ENCODE measurements at regions not wholly inside any gene's neighbourhood (a gene's known extent, or its start where the extent isn't known, plus 50 kb on each side); places are given as distances from the start of the nearest gene placed in this dataset.
"Not testable (repeated sequence)": the region's sequence is repeated elsewhere in the genome, so short reads cannot be mapped to it uniquely, and the experiment has no call there.

GRCh38 chr1:147103416-147104155 lies 68.7 kb downstream of the PRKAB2 start:
- H3K27me3 ChIP-seq (ENCODE audit: control insufficient read depth, insufficient read depth); H3K4me1 ChIP-seq (ENCODE audit: control insufficient read depth, insufficient read depth, low read length); H3K27ac ChIP-seq (ENCODE audit: low read length); H3K4me3 ChIP-seq (ENCODE audit: low read length); H3K9me3 ChIP-seq (ENCODE audit: control insufficient read depth, low read length); ATAC-seq; DNase-seq; intact Hi-C loops (cut with DNase I): not testable (repeated sequence)
- WGBS: 57% methylated on average over 5 of the region's 5 CpGs

- DNase-seq (no peak), ATAC-seq (no peak)
- Histone ChIP-seq H3K27me3 (ENCODE audit: control insufficient read depth, insufficient read depth) (no peaks in the 10 kb centered on the region), H3K4me1 (ENCODE audit: control insufficient read depth, insufficient read depth, low read length) (no peaks in the 10 kb centered on the region), H3K4me3 (ENCODE audit: low read length) (no peak overlapping the region), H3K9me3 (ENCODE audit: control insufficient read depth, low read length) (no peaks in the 10 kb centered on the region), H3K27ac (ENCODE audit: low read length) (no peak overlapping the region)
- WGBS: 78% methylated on average over 6 of the region's 6 CpGs
- intact Hi-C loops (cut with DNase I): no loop called here
These were observed 73.1 kb downstream of the PRKAB2 start for GRCh38 chr1:147099192-147099591.

GRCh38 chr1:147098338-147098973 lies 73.8 kb downstream of the PRKAB2 start:
- H3K27me3 ChIP-seq (ENCODE audit: control insufficient read depth, insufficient read depth); H3K4me1 ChIP-seq (ENCODE audit: control insufficient read depth, insufficient read depth, low read length): not testable (repeated sequence)
- DNase-seq: peak in 2 of 3 donors; percentile 59 to 69

GRCh38 chr1:147095691-147096090 lies 76.6 kb downstream of the PRKAB2 start:
- WGBS: 85% methylated on average over 4 of the region's 4 CpGs
- no peak for ATAC-seq
- Histone ChIP-seq H3K27ac (ENCODE audit: low read length) (no peak overlapping the region), H3K27me3 (ENCODE audit: control insufficient read depth, insufficient read depth) (no peaks in the 10 kb centered on the region), H3K4me1 (ENCODE audit: control insufficient read depth, insufficient read depth, low read length) (no peaks in the 10 kb centered on the region), H3K9me3 (ENCODE audit: control insufficient read depth, low read length) (no peaks in the 10 kb centered on the region), H3K4me3 (ENCODE audit: low read length) (no peak overlapping the region)
- no peak for DNase-seq
- intact Hi-C loops (cut with DNase I): no loop called here

More at GRCh38 chr1:147098338-147098973, 73.8 kb downstream of the PRKAB2 start:
- H3K4me3 ChIP-seq (ENCODE audit: low read length); intact Hi-C loops (cut with DNase I); H3K9me3 ChIP-seq (ENCODE audit: control insufficient read depth, low read length); ATAC-seq; H3K27ac ChIP-seq (ENCODE audit: low read length): not testable (repeated sequence)
- WGBS: 71% methylated on average over 11 of the region's 11 CpGs

GRCh38 chr1:147091801-147092200 lies 80.5 kb downstream of the PRKAB2 start:
- 95% methylated on average over 2 of the region's 2 CpGs for WGBS
- ATAC-seq (no peak), DNase-seq (no peak)
- Histone ChIP-seq H3K4me1 (ENCODE audit: control insufficient read depth, insufficient read depth, low read length) (no peaks in the 10 kb centered on the region), H3K27me3 (ENCODE audit: control insufficient read depth, insufficient read depth) (no peaks in the 10 kb centered on the region), H3K27ac (ENCODE audit: low read length) (no peak overlapping the region), H3K9me3 (ENCODE audit: control insufficient read depth, low read length) (no peaks in the 10 kb centered on the region), H3K4me3 (ENCODE audit: low read length) (no peak overlapping the region)
- intact Hi-C loops (cut with DNase I): no loop called here

GRCh38 chr1:147089457-147089856 lies 82.8 kb downstream of the PRKAB2 start:
- WGBS: 26% methylated on average over 4 of the region's 4 CpGs
- no peak for DNase-seq
- Histone ChIP-seq H3K9me3 (ENCODE audit: control insufficient read depth, low read length) (no peaks in the 10 kb centered on the region), H3K27ac (ENCODE audit: low read length) (no peak overlapping the region), H3K4me3 (ENCODE audit: low read length) (no peak overlapping the region), H3K4me1 (ENCODE audit: control insufficient read depth, insufficient read depth, low read length) (no peaks in the 10 kb centered on the region), H3K27me3 (ENCODE audit: control insufficient read depth, insufficient read depth) (no peaks in the 10 kb centered on the region)
- ATAC-seq: no peak
- intact Hi-C loops (cut with DNase I): no loop called here

GRCh38 chr1:147086129-147086528 lies 86.1 kb downstream of the PRKAB2 start:
- intact Hi-C loops (cut with DNase I): no loop called here
- no peak overlapping the region for H3K4me3 ChIP-seq (ENCODE audit: low read length)
- H3K27ac ChIP-seq (ENCODE audit: low read length): no peak overlapping the region
- no peaks in the 10 kb centered on the region for H3K9me3 ChIP-seq (ENCODE audit: control insufficient read depth, low read length)
- ATAC-seq (no peak), DNase-seq (no peak)
- no peaks in the 10 kb centered on the region for H3K27me3 ChIP-seq (ENCODE audit: control insufficient read depth, insufficient read depth)
- no peaks in the 10 kb centered on the region for H3K4me1 ChIP-seq (ENCODE audit: control insufficient read depth, insufficient read depth, low read length)

GRCh38 chr1:147084273-147085096 lies 87.8 kb downstream of the PRKAB2 start:
- Histone ChIP-seq H3K27ac (ENCODE audit: low read length) (no peak overlapping the region), H3K4me3 (ENCODE audit: low read length) (peak overlapping the region; percentile 25), H3K9me3 (ENCODE audit: control insufficient read depth, low read length) (no peaks in the 10 kb centered on the region), H3K27me3 (ENCODE audit: control insufficient read depth, insufficient read depth) (no peaks in the 10 kb centered on the region), H3K4me1 (ENCODE audit: control insufficient read depth, insufficient read depth, low read length) (no peaks in the 10 kb centered on the region)
- intact Hi-C loops (cut with DNase I): no loop called here
- ATAC-seq (peak; percentile 94 to 98), DNase-seq (peak; percentile 76 to 80 (median 77))
- WGBS: under 1% methylated on average over 51 of the region's 51 CpGs

GRCh38 chr1:147083919-147084272 lies 88.4 kb downstream of the PRKAB2 start:
- no peaks in the 10 kb centered on the region for H3K9me3 ChIP-seq (ENCODE audit: control insufficient read depth, low read length)
- no peaks in the 10 kb centered on the region for H3K27me3 ChIP-seq (ENCODE audit: control insufficient read depth, insufficient read depth)
- 11% methylated on average over 18 of the region's 18 CpGs for WGBS
- H3K4me1 ChIP-seq (ENCODE audit: control insufficient read depth, insufficient read depth, low read length): no peaks in the 10 kb centered on the region
- no peak overlapping the region for H3K27ac ChIP-seq (ENCODE audit: low read length)
- H3K4me3 ChIP-seq (ENCODE audit: low read length): peak overlapping the region; percentile 25
- ATAC-seq (no peak), DNase-seq (no peak)
- intact Hi-C loops (cut with DNase I): no loop called here

- H3K9me3 ChIP-seq (ENCODE audit: control insufficient read depth, low read length): no peaks in the 10 kb centered on the region
- H3K27ac ChIP-seq (ENCODE audit: low read length): no peak overlapping the region
- DNase-seq: no peak
- no peak overlapping the region for H3K4me3 ChIP-seq (ENCODE audit: low read length)
- ATAC-seq: no peak
- 7% methylated on average over 28 of the region's 28 CpGs for WGBS
- H3K27me3 ChIP-seq (ENCODE audit: control insufficient read depth, insufficient read depth): no peaks in the 10 kb centered on the region
- no peaks in the 10 kb centered on the region for H3K4me1 ChIP-seq (ENCODE audit: control insufficient read depth, insufficient read depth, low read length)
- intact Hi-C loops (cut with DNase I): no loop called here
These were observed 91.4 kb downstream of the PRKAB2 start for GRCh38 chr1:147080671-147081394.
